NCI-H2081 (cell line): ENCODE measurements at regions not wholly inside any gene's neighbourhood (a gene's known extent, or its start where the extent isn't known, plus 50 kb on each side); places are given as distances from the start of the nearest gene placed in this dataset.
"Not testable (repeated sequence)": the region's sequence is repeated elsewhere in the genome, so short reads cannot be mapped to it uniquely, and the experiment has no call there.

Experiments used
- DNase-seq, 2 experiments: peaks; one replicate each; lab custom pipeline; 2025; lab: John Stamatoyannopoulos, UW

GRCh38 chr11:112650527-112650926, 310.7 kb upstream of the NCAM1 start:
- no peak for DNase-seq

DNA sequence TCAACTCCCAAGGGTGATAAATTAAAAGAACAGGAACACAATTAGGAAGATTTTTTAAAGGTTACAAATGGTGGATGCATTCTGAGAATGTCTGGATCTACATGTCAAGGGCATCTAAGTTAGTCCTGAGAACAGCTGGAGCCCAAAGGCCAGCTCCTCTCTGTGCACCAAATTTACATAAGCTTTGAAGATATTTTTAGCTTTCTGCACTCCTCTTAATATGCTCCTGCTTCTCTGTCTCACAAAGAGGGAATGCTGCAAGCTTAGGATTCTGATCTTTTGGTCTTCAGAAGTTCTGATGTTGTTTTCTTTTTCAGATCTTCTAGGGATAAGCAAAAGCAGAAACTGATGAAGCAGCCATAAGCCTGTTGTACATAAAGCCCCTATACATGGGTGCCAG, 309.8 kb upstream of the NCAM1 start:
- DNase-seq = no peak

DNA sequence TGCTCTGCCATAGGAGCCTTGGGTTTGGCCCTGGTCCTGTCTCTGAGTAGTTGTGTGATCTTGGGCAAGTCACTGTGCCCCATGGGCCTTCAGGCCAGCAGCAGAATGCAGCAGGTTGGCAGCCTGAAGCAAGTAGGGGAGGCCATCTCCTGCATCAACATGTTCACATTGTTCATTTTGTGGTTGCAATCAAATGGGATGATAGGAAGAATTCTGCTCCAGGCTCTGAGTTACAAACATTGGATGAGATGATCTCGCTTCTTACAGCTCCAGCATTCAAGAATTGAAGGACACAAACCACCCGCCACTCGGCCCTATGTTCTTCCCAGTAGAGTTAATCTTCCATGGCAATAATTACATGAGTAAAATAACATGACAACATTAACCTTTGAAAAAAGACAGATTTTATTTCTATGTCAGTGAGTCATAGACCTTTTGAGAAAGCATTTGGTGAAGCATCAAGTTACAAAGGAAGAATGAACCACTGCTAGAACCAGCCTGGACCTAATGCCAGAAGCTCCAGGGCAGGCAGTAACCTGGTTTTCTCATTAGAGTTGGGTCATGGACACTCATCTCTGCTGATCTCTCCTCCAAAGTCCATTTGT, 308.3 kb upstream of the NCAM1 start:
- DNase-seq = no peak

- no peak for DNase-seq
Measured at GRCh38 chr11:112655371-112655770, 305.8 kb upstream of the NCAM1 start.

GRCh38 chr11:112656772-112657428, 304.3 kb upstream of the NCAM1 start:
- no peak for DNase-seq

GRCh38 chr11:112658431-112658878, 302.8 kb upstream of the NCAM1 start:
- DNase-seq = no peak

DNA sequence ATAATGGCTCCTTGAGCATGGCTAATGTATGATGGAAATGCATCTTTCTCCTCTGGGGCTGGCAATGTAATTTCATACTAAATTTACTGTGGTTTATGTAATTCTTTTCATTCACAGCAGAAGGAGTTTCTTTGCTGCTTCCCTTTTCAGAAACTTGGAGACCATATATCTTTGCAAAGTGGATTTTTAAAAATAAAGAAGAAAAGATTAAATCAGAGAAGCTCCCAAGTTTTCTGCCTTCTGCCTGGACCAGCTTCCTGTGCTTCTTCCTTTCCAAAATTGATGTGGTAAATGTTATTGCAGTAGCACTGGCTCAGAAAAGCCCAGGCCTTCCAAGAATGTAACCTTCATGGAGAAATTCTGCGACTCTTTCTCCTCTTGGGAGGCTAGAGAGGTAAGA, 300.1 kb upstream of the NCAM1 start:
- no peak for DNase-seq

- DNase-seq = no peak
Measured at GRCh38 chr11:112661571-112661970, 299.6 kb upstream of the NCAM1 start.

DNA sequence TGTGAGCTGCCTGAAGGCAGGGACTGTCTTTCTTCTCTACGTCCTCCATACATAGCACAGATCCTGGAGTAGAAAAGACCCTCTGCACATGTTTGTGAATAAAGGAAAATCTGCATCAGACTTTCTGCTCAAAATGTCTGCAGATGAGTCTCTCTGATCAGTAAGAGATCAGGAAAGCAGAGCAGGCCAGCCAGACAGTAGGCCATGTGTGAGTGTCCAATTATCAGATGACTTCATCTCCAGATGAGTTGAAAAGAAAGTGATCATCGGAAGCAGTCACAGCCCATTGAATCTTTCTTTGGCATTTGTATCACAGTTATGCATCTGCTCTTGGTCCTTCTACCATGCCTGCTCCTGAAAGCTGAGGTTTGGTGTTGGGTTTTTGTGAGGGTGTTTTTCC, 298.7 kb upstream of the NCAM1 start:
- DNase-seq = no peak

DNA sequence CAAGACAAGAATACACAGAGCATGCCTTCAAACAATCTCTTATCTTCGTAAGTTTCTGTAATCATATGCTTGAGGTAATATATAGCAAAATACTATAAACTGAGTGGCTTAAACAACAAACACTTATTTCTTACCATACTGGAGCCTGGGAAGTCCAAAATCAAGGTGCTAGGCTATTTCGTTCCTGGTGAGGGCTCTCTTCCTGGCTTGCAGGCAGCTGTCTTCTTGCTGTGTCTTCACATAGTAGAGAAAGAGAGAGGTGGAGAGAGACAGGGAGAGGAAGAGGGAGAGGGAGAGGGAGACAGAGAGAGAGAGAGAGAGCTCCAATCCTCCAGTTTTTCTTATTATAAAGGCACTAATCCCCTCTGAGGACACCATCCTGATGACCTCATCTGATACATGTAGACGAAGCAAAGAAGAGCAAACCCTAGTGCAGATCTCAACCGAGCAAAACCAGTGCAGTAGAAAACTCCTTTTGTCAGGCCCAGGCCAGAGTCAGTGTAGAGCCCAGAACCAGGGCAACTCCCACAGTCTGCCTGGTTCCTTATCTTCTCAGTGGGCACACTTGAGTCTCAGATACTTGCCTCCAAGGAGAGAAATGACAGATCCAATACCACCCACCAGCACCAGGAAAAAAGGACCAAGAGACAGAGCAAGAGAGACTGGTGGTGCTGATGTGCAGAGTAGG, 297.1 kb upstream of the NCAM1 start:
- no peak for DNase-seq

GRCh38 chr11:112665291-112665690, 295.9 kb upstream of the NCAM1 start:
- no peak for DNase-seq

DNA sequence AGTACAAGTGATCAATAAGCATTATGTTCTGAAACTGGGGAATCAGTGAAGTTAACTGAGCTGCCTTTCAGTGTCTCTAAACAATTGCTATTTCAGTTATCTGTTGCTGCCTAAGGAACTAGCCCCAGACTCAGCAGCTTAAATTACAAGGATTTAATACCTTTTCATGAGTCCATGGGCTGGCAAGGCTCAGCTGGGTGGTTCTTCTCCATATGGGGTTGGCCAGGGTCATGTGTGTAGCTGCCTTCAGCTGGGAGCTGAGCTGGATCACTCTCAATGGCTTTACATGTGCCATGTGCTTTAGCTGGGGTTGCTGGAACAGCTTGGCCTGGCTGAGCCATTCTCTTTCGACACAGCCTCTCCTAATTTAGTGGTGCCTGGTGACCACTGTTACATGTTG, 295.0 kb upstream of the NCAM1 start:
- DNase-seq = no peak

GRCh38 chr11:112670806-112671570, 290.2 kb upstream of the NCAM1 start:
- no peak for DNase-seq

DNA sequence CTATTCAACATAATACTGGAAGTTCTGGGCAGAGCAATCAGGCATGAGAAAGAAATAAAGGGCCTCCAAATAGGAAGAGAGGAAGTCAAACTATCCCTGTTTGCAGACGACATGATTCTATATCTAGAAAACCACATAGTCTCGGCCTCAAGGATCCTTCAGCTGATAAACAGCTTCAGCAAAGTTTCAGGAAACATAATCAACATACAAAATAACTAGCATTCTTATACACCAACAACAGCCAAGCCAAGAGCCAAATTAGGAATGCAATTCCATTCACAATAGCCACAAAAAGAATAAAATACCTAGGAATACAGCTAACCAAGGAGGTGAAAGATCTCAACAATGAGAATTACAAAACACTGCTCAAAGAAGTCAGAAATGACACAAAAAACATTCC, 287.8 kb upstream of the NCAM1 start:
- not testable (repeated sequence) for DNase-seq

- DNase-seq = no peak
Measured at GRCh38 chr11:112685111-112685510, 276.1 kb upstream of the NCAM1 start.

DNA sequence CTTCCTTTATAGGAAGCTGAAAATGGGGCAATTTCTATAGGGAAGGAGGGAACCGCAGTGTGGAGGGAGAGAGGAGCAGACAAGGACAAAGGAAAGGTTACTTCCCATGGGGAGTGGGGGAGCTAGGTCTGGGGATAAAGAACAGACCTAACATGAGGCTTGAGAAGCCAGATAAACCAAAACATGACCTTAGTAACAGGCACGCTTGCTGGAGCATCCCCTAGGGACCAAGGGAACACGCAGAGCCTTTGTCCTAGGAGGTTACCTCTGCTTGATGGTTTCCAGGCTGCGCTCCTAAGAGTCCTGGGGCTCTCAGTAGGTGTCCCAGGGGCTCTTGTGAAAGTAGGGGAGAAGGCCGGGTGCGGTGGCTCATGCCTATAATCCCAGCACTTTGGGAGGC, 271.4 kb upstream of the NCAM1 start:
- DNase-seq = no peak

GRCh38 chr11:112693781-112694180, 267.4 kb upstream of the NCAM1 start:
- no peak for DNase-seq

DNA sequence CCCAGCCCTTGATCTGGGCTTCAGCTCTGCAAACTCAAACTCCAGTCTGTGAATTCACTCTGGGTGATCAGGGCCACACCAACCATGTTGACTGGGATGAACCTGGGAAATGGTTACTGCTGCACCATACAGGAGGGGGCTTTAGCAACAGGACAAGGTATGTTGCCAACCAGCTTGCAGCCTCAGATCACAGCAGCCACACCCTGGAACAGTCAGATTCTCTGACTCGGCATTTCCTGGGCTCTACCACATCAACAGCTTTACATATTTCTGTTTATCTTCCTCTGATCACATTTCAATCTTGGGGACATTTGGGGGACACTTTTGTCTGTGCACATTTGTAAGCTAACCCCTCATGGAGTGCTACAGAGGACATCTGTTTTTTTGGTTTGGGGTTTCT, 267.0 kb upstream of the NCAM1 start:
- no peak for DNase-seq

DNA sequence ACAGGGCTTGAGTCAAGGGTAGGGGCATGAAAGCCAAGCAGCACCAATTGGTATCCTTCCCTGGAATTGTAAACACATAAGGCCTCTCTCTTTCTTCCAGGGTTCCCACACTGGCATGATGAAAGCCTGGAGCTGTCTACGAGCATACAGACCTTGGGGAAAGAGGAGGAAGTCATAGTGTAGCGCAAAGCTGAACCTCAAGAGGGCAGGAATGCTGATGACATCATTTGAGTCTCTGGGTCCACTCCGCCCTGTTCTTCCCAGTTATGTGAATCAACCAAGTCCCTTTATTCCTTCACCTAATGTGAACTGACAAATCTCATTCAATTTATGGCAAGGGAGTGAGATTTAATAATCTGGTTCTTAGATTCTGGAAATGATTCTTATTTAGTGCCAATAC, 266.4 kb upstream of the NCAM1 start:
- no peak for DNase-seq

DNA sequence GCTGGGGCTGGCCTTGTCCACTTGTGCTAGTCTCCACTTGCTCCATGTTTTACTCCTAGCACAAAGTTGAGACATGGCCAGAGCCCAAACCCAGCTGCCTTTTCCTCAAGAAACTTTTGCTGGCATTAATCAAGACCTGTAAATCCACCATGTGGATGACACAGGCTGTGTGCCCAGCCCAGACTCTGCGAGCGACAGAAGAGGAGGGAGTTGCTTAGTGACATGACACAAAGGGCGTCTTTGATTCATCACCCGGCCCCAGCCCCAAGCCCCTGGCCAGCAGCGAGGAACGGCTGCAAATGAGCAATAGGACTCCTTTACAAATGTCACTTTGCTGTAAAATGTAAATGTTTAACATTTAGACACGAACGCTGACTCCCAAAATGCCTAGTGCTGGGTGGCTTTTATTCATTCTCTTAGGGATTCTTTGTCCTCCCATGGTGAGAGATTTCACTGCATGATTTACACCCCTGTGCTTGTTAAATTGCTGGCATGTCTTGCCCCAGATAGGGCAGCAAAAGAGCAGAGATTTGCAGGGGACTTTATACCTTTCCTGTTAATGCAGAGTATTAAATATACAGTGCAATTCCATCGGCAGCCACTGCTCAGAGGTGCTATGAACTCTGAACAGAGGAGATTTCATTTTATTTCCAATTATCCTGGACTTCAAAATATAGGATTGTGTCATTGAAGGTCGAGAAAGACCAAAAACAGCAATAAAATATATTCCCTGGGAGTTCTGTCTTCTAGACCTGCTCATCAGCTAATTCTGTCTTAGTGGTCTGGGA, 263.6 kb upstream of the NCAM1 start:
- no peak for DNase-seq

GRCh38 chr11:112705148-112705547, 256.1 kb upstream of the NCAM1 start:
- DNase-seq = no peak

DNA sequence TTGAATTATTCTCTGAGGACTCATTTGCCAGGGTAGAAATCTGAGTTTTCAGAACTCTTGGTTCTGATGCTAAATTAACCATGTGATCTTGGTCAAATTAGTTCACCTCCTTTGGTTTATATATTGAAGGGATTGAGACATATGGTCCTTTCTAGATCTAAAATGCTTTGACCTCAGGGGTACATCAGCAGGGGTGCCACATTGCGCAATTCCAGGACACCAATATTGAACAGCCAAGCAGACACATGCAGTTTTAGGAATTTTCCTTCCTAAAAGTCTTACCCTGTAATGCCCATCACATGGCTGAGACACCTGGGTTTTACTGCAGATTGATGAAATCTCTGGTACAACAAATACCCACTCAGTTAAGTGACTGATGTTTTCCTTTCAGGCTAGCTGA, 254.4 kb upstream of the NCAM1 start:
- DNase-seq = no peak
